Vagina (tissue), 2 donors: ENCODE measurements at regions not wholly inside any gene's neighbourhood (a gene's known extent, or its start where the extent isn't known, plus 50 kb on each side); places are given as distances from the start of the nearest gene placed in this dataset.

Source experiments
- DNase-seq, 2 donors: peaks; one replicate each; pipeline ENCODE4 v3.0.0-alpha.2; 2017; ENCODE audit errors: extremely low spot score in 2 of 2
- H3K27ac ChIP-seq: fragments of 200-600 bp; sonication (generic); one replicate; pipeline ENCODE4 v1.5.1; 2019
- H3K27me3 ChIP-seq: fragments of 200-600 bp; sonication (generic); one replicate; pipeline ENCODE4 v1.5.1; 2019
- H3K36me3 ChIP-seq, 2 donors: fragments of 200-600 bp; sonication (generic); one replicate each; pipeline ENCODE4 v1.5.1; 2017 to 2019
- H3K4me1 ChIP-seq: fragments of 200-600 bp; sonication (generic); one replicate; pipeline ENCODE4 v1.5.1; 2019
- H3K4me3 ChIP-seq, 2 donors: fragments of 200-600 bp; sonication (generic); 1 replicate in 1 of 2; 2 replicates in 1 of 2; pipeline ENCODE4 v1.5.1; 2016 to 2019
- H3K9me3 ChIP-seq: fragments of 200-600 bp; sonication (generic); one replicate; pipeline ENCODE4 v1.5.1; 2019
- CTCF ChIP-seq, 3 experiments: fragments of 450-650 bp in 2 of 3; fragments of 200-600 bp in 1 of 3; sonication (generic) in 1 of 3; IDR thresholded peaks; one replicate each; pipeline ENCODE4 v1.5.1; 2017 to 2019; ENCODE audit warnings: antibody characterized with exemption in 3 of 3, mild to moderate bottlenecking in 2 of 3, moderate library complexity in 2 of 3
- POLR2A ChIP-seq, 2 donors: fragments of 450-650 bp; IDR thresholded peaks; one replicate each; pipeline ENCODE4 v1.6.1; 2017; ENCODE audit warnings: antibody characterized with exemption in 2 of 2, mild to moderate bottlenecking in 2 of 2, moderate library complexity in 2 of 2
- POLR2AphosphoS5 ChIP-seq, 2 donors: sonication (generic); formaldehyde crosslinking; IDR thresholded peaks; one replicate each; pipeline ENCODE4 v1.9.0; 2017; ENCODE audit warnings: antibody characterized with exemption in 2 of 2, mild to moderate bottlenecking in 2 of 2, low read depth in 1 of 2; ENCODE audit not compliant: insufficient read depth in 1 of 2
- intact Hi-C: fragments of 100-400 bp; cut with DNase I; formaldehyde crosslinking; loops from one replicate; pipeline ENCODE4 v1.15.1; 2023

GRCh38 chr10:130958981-130959751 lies 352.4 kb downstream of the TCERG1L start:
- DNase-seq: peak; percentile 65 to 84
- H3K27me3 ChIP-seq: no peaks in the 10 kb centered on the region
- no peak overlapping the region for H3K4me3 ChIP-seq
- intact Hi-C loops: no loop called here
- no peak overlapping the region for H3K27ac ChIP-seq
- no peaks in the 10 kb centered on the region for H3K4me1 ChIP-seq
- no peak for TF ChIP-seq POLR2AphosphoS5 (IDR thresholded peaks at IDR 0.05; ENCODE audit: insufficient read depth in 1 of 2, low read depth in 1 of 2)
- TF ChIP-seq POLR2A (IDR thresholded peaks at IDR 0.05): no peak
- no peak for TF ChIP-seq CTCF (IDR thresholded peaks at IDR 0.05)
- H3K36me3 ChIP-seq: no peaks in the 10 kb centered on the region
- no peaks in the 10 kb centered on the region for H3K9me3 ChIP-seq

GRCh38 chr10:130959752-130960195 lies 351.7 kb downstream of the TCERG1L start:
- intact Hi-C loops: no loop called here
- no peaks in the 10 kb centered on the region for H3K4me1 ChIP-seq
- no peak overlapping the region for H3K27ac ChIP-seq
- H3K4me3 ChIP-seq: no peak overlapping the region
- H3K9me3 ChIP-seq: no peaks in the 10 kb centered on the region
- no peaks in the 10 kb centered on the region for H3K27me3 ChIP-seq
- peak; percentile 64 to 70 for DNase-seq
- no peaks in the 10 kb centered on the region for H3K36me3 ChIP-seq
- TF ChIP-seq CTCF (IDR thresholded peaks at IDR 0.05) (no peak), POLR2A (IDR thresholded peaks at IDR 0.05) (no peak), POLR2AphosphoS5 (IDR thresholded peaks at IDR 0.05; ENCODE audit: insufficient read depth in 1 of 2, low read depth in 1 of 2) (no peak)

GRCh38 chr10:130960531-130960930 lies 351.0 kb downstream of the TCERG1L start:
- TF ChIP-seq CTCF (IDR thresholded peaks at IDR 0.05): no peak
- no peak for TF ChIP-seq POLR2A (IDR thresholded peaks at IDR 0.05)
- no peak for TF ChIP-seq POLR2AphosphoS5 (IDR thresholded peaks at IDR 0.05; ENCODE audit: insufficient read depth in 1 of 2, low read depth in 1 of 2)
- Histone ChIP-seq H3K27ac (no peak overlapping the region), H3K36me3 (no peaks in the 10 kb centered on the region), H3K4me3 (no peak overlapping the region), H3K9me3 (no peaks in the 10 kb centered on the region), H3K27me3 (no peaks in the 10 kb centered on the region), H3K4me1 (no peaks in the 10 kb centered on the region)
- intact Hi-C loops: no loop called here
- DNase-seq: peak; percentile 70 to 95

- TF ChIP-seq CTCF (IDR thresholded peaks at IDR 0.05) (no peak), POLR2A (IDR thresholded peaks at IDR 0.05) (no peak), POLR2AphosphoS5 (IDR thresholded peaks at IDR 0.05; ENCODE audit: insufficient read depth in 1 of 2, low read depth in 1 of 2) (no peak)
- intact Hi-C loops: no loop called here
- DNase-seq: peak; percentile 46 to 65
- Histone ChIP-seq H3K36me3 (no peaks in the 10 kb centered on the region), H3K4me1 (no peaks in the 10 kb centered on the region), H3K9me3 (no peaks in the 10 kb centered on the region), H3K4me3 (no peak overlapping the region), H3K27ac (no peak overlapping the region), H3K27me3 (no peaks in the 10 kb centered on the region)
Observed at GRCh38 chr10:130961506-130962239, 349.8 kb downstream of the TCERG1L start.
